ENCODE measurements at regions not wholly inside any gene's neighbourhood (a gene's known extent, or its start where the extent isn't known, plus 50 kb on each side); places are given as distances from the start of the nearest gene placed in this dataset.

DNA sequence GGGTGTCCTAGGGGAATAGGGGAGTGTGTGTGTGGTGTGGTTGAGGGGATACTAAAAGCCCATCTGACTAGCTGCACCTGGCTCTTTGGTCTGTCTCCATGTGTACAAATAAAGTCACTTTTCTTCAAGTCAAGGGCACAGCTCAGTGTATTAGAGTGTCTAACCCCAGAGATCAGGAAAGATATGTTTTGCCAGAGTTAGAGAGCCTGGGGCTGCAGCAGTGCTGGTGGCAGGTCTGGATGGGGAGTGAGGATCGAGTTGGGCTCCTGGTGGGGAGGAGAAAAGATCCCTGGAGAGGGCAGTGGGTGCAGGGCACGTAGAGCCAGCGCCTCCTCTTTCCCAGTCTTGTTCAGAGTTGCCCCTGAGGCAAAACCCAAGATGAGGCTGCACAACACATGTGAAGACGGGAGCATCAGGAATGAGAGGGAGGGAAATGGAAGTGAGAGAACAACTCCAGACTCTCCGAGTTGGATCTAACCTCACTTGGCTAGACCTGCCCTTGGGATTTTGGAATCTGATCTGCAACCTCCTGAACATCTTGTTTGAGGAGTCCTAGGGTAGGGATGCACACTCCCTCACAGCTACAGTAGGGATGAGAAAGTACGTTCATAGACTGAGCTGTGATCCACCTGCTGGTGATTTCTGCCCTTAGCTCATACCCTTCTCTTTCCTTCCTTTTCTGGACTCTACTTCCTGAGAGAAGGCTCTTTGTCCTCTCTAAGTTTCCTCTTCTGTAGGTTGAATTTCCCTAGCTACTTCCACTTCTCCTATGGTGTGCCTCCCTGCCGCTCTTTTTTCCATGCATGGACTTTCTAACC lies 309.9 kb downstream of the ZSWIM6 start:
- Histone ChIP-seq H3K4me2 (ENCODE audit: insufficient read depth, low read length) (no peak overlapping the region), H3K4me3 (replicated peaks in 1 of 3; ENCODE audit: insufficient read depth in 1 of 3, low read depth in 1 of 3, low read length in 3 of 3) (no peak overlapping the region), H3K9me1 (replicated peaks; ENCODE audit: control insufficient read depth, extremely low read depth, insufficient read depth, low read length) (no peaks in the 10 kb centered on the region), H3K9ac (replicated peaks; ENCODE audit: extremely low read depth, insufficient read depth, low read length) (no peak overlapping the region), H2AFZ (ENCODE audit: low read depth, low read length) (no peak overlapping the region), H3K79me2 (ENCODE audit: control insufficient read depth, insufficient read depth, low read length) (no peaks in the 10 kb centered on the region), H3K27ac (ENCODE audit: insufficient read depth, low read depth, low read length) (no peak overlapping the region), H4K20me1 (replicated peaks; ENCODE audit: control insufficient read depth, extremely low read depth, insufficient read depth, low read length) (no peaks in the 10 kb centered on the region), H3K36me3 (ENCODE audit: control insufficient read depth in 2 of 2, extremely low read depth in 1 of 2, insufficient read depth in 2 of 2, low read length in 2 of 2) (no peaks in the 10 kb centered on the region), H3K4me1 (ENCODE audit: control insufficient read depth, extremely low read depth, insufficient read depth, low read length) (no peaks in the 10 kb centered on the region), H3K9me3 (replicated peaks; ENCODE audit: control insufficient read depth, insufficient read depth, low read length) (no peaks in the 10 kb centered on the region), H3K27me3 (ENCODE audit: control insufficient read depth in 2 of 2, insufficient read depth in 2 of 2, low read length in 2 of 2) (peaks cover 12 to 18% of the 10 kb centered on the region in 2 experiments)
- DNase-seq (ENCODE audit: low read depth, low spot score), result no peak
- dilution Hi-C loops (cut with MboI; ENCODE audit: extremely low pct_ligation_motif_present, low sequenced_read_pairs) (no loop called here), intact Hi-C loops (cut with micrococcal nuclease) (no loop called here)
- no TSS peak for BruUV-seq (replicated peaks)
- ChIA-PET POLR2A (no interaction called here), CTCF (interaction anchor here (1.1 to 1.6 kb wide), 3 partner anchors 9 to 683 kb away, joined by 3 to 6 read pairs (median 5); no protein-coding TSS in a partner anchor)
- TF ChIP-seq CTCF (IDR thresholded peaks at IDR 0.05; ENCODE audit: extremely low read depth in 1 of 2, insufficient read depth in 1 of 2, low read depth in 1 of 2, low read length in 2 of 2), result no peak
- no peak for TF ChIP-seq POLR2A (IDR thresholded peaks at IDR 0.05; ENCODE audit: low read depth, low read length)
- TF ChIP-seq MYC (IDR thresholded peaks at IDR 0.05; ENCODE audit: low read depth, low read length), result no peak
- TF ChIP-seq EZH2 (IDR thresholded peaks at IDR 0.05; ENCODE audit: borderline replicate concordance, low read depth, low read length, severe bottlenecking), result no peak
- TF ChIP-seq, protein P1, sequence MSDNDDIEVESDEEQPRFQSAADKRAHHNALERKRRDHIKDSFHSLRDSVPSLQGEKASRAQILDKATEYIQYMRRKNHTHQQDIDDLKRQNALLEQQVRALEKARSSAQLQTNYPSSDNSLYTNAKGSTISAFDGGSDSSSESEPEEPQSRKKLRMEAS (IDR thresholded peaks at IDR 0.05; ENCODE audit: insufficient read depth, insufficient read length), result no peak
- TF ChIP-seq FOS (IDR thresholded peaks at IDR 0.05; ENCODE audit: borderline replicate concordance, insufficient read depth, low read length), result no peak
- no peak for TF ChIP-seq POLR2AphosphoS5 (IDR thresholded peaks at IDR 0.05; ENCODE audit: insufficient read depth, low read depth, low read length)
- TF ChIP-seq JUN (IDR thresholded peaks at IDR 0.05; ENCODE audit: borderline replicate concordance, insufficient read depth, insufficient read length, low read depth), result no peak
- TF ChIP-seq GATA2 (IDR thresholded peaks at IDR 0.05; ENCODE audit: insufficient read depth, insufficient read length, low read depth, low read length), result no peak
- no peak for FAIRE-seq
